IMR-90 (cell line): ENCODE measurements at regions not wholly inside any gene's neighbourhood (a gene's known extent, or its start where the extent isn't known, plus 50 kb on each side); places are given as distances from the start of the nearest gene placed in this dataset.

Experiments used
- POLR2A ChIP-seq: IDR thresholded peaks from 2 replicates; pipeline ENCODE4 v1.6.1; 2012; ENCODE audit warnings: mild to moderate bottlenecking, low read depth, low read length
- RAD21 ChIP-seq: IDR thresholded peaks from 2 replicates; pipeline ENCODE4 v1.6.1; 2012; ENCODE audit warnings: low read length, improper control_type of control experiment
- TF ChIP-seq, protein P1 (sequence below): conservative IDR thresholded peaks from 2 replicates; pipeline ENCODE4 v1.5.1; 2012; ENCODE audit warnings: mild to moderate bottlenecking, low read depth, low read length, improper control_type of control experiment

DNA sequence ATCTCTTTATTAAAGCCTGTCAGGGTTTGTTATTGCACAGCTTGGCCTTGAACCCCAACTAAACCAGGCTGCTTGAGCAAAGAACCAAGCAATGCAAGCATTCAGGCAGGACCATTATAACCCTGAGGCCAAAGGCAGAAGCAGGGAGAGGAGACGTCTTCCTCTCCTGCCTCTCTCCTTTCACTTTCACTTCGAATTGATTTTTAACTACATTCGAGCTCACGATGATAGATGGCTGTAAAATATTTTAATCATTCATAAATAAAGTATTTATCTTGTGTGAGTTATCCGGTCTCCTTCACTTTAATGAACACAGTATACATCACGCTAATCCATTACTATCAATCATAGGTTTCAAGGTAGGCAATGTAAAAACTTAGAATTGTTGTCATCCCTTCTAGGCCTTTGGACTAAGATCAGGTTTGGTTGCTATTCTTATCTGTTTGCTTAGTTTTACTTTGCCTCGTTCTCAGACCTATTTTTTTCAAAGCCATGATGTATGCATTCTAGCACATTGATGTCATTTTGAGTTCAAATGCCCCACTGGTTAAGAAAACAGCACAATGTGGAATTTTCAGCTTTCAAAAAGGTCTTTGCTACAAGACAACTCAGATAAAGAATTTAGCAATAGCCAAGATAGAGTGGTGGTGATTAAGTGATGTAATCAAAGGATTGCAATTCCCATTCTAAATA is 480.2 kb upstream of the RUNX1 start:
- TF ChIP-seq POLR2A = no peak
- TF ChIP-seq, protein P1, sequence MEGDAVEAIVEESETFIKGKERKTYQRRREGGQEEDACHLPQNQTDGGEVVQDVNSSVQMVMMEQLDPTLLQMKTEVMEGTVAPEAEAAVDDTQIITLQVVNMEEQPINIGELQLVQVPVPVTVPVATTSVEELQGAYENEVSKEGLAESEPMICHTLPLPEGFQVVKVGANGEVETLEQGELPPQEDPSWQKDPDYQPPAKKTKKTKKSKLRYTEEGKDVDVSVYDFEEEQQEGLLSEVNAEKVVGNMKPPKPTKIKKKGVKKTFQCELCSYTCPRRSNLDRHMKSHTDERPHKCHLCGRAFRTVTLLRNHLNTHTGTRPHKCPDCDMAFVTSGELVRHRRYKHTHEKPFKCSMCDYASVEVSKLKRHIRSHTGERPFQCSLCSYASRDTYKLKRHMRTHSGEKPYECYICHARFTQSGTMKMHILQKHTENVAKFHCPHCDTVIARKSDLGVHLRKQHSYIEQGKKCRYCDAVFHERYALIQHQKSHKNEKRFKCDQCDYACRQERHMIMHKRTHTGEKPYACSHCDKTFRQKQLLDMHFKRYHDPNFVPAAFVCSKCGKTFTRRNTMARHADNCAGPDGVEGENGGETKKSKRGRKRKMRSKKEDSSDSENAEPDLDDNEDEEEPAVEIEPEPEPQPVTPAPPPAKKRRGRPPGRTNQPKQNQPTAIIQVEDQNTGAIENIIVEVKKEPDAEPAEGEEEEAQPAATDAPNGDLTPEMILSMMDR = no peak
- TF ChIP-seq RAD21 = no peak
